Fibroblast of skin of right quadriceps (primary cell): ENCODE measurements at regions not wholly inside any gene's neighbourhood (a gene's known extent, or its start where the extent isn't known, plus 50 kb on each side); places are given as distances from the start of the nearest gene placed in this dataset.
A peak's percentile ranks its signal among the peaks of the same experiment; 100 is the strongest.
"Not testable (repeated sequence)": the region's sequence is repeated elsewhere in the genome, so short reads cannot be mapped to it uniquely, and the experiment has no call there.

Source experiments
- DNase-seq: peaks from one replicate; pipeline ENCODE4 v3.0.0-alpha.2; 2013

- DNase-seq: no peak
Measured at GRCh38 chr2:185667452-185667851, 71.2 kb upstream of the FSIP2 start.

- peak; percentile 5 for DNase-seq
Measured at GRCh38 chr2:185668710-185669109, 69.9 kb upstream of the FSIP2 start.

- DNase-seq: no peak
Measured at GRCh38 chr2:185674232-185674631, 64.4 kb upstream of the FSIP2 start.

- DNase-seq: no peak
Measured at GRCh38 chr2:185676316-185676715, 62.3 kb upstream of the FSIP2 start.

GRCh38 chr2:185687001-185687400 is 51.6 kb upstream of the FSIP2 start:
- DNase-seq: not testable (repeated sequence)

GRCh38 chr2:185687967-185688366 is 50.6 kb upstream of the FSIP2 start:
- no peak for DNase-seq
